ENCODE measurements at regions not wholly inside any gene's neighbourhood (a gene's known extent, or its start where the extent isn't known, plus 50 kb on each side); places are given as distances from the start of the nearest gene placed in this dataset.

- TF ChIP-seq CHD2 (IDR thresholded peaks at IDR 0.05; ENCODE audit: low read length, partially characterized antibody) = no peak
- TF ChIP-seq YY1 (IDR thresholded peaks at IDR 0.05; ENCODE audit: low read depth) = no peak
- no peak for TF ChIP-seq NFIC (IDR thresholded peaks at IDR 0.05; ENCODE audit: borderline replicate concordance)
- no peak for TF ChIP-seq PBX3 (IDR thresholded peaks at IDR 0.05)
- no peak for TF ChIP-seq EZH2phosphoT487 (IDR thresholded peaks at IDR 0.05; ENCODE audit: borderline replicate concordance, low read depth)
- TF ChIP-seq FOXM1 (IDR thresholded peaks at IDR 0.05; ENCODE audit: low read depth) = no peak
- TF ChIP-seq CTCF (IDR thresholded peaks at IDR 0.05) = no peak
- no peak for TF ChIP-seq TEAD4 (IDR thresholded peaks at IDR 0.05; ENCODE audit: borderline replicate concordance, insufficient read depth)
- no peak for TF ChIP-seq POLR2AphosphoS5 (IDR thresholded peaks at IDR 0.05; ENCODE audit: low read depth, low read length)
- TF ChIP-seq RFX5 (IDR thresholded peaks at IDR 0.05; ENCODE audit: low read length) = no peak
- TF ChIP-seq MXI1 (IDR thresholded peaks at IDR 0.05; ENCODE audit: low read depth, low read length) = no peak
Measured at GRCh38 chr1:68938051-68938666, 441.3 kb upstream of the DEPDC1 start.

All from SK-N-SH (cell line).